SK-N-SH treated with all-trans-retinoic acid at 6 μM for 48 hours (cell line): ENCODE measurements at regions not wholly inside any gene's neighbourhood (a gene's known extent, or its start where the extent isn't known, plus 50 kb on each side); places are given as distances from the start of the nearest gene placed in this dataset.

Experiments used
- BACH2 ChIP-seq: fragments of 250-450 bp; sonication (Bioruptor Pico); IDR thresholded peaks from 2 replicates; pipeline ENCODE4 v1.9.0; 2021; ENCODE audit warnings: mild to moderate bottlenecking, borderline replicate concordance
- CREB5 ChIP-seq: fragments of 250-450 bp; sonication (Bioruptor Pico); IDR thresholded peaks from 2 replicates; pipeline ENCODE4 v1.5.1; 2020; ENCODE audit warnings: low read depth, mild to moderate bottlenecking, moderate library complexity
- ESRRG ChIP-seq: fragments of 250-450 bp; sonication (Bioruptor Pico); IDR thresholded peaks from 2 replicates; pipeline ENCODE4 v1.6.1; 2021; ENCODE audit warnings: mild to moderate bottlenecking
- OSR1 ChIP-seq: fragments of 250-450 bp; sonication (Bioruptor Pico); IDR thresholded peaks from 2 replicates; pipeline ENCODE4 v1.8.0; 2022; ENCODE audit warnings: moderate library complexity, mild to moderate bottlenecking, inconsistent platforms
- PATZ1 ChIP-seq: fragments of 250-450 bp; sonication (Bioruptor Pico); IDR thresholded peaks from 2 replicates; pipeline ENCODE4 v1.8.0; 2020; ENCODE audit warnings: mild to moderate bottlenecking, moderate library complexity, borderline replicate concordance
- POU6F1 ChIP-seq: fragments of 250-450 bp; sonication (Bioruptor Pico); IDR thresholded peaks from 2 replicates; pipeline ENCODE4 v1.8.0; 2021; ENCODE audit warnings: low read depth, mild to moderate bottlenecking, moderate library complexity, borderline replicate concordance
- RARB ChIP-seq: fragments of 250-450 bp; sonication (Bioruptor Pico); IDR thresholded peaks from 2 replicates; pipeline ENCODE4 v1.8.0; 2021; ENCODE audit warnings: mild to moderate bottlenecking, moderate library complexity
- SNAI2 ChIP-seq: fragments of 250-450 bp; sonication (Bioruptor Pico); IDR thresholded peaks from 2 replicates; pipeline ENCODE4 v1.5.0; 2020; ENCODE audit warnings: mild to moderate bottlenecking, moderate library complexity
- TOX ChIP-seq: fragments of 250-450 bp; sonication (Bioruptor Pico); IDR thresholded peaks from 2 replicates; pipeline ENCODE4 v1.8.0; 2021; ENCODE audit warnings: mild to moderate bottlenecking, moderate library complexity, borderline replicate concordance
- TSHZ2 ChIP-seq: fragments of 250-450 bp; sonication (Bioruptor Pico); IDR thresholded peaks from 2 replicates; pipeline ENCODE4 v1.5.0; 2020; ENCODE audit warnings: mild to moderate bottlenecking, moderate library complexity
- ZC3H10 ChIP-seq: fragments of 250-450 bp; sonication (Bioruptor Pico); IDR thresholded peaks from 2 replicates; pipeline ENCODE4 v1.5.1; 2021; ENCODE audit warnings: mild to moderate bottlenecking, moderate library complexity
- ZFP3 ChIP-seq: fragments of 250-450 bp; sonication (Bioruptor Pico); IDR thresholded peaks from 2 replicates; pipeline ENCODE4 v1.5.0; 2020; ENCODE audit warnings: mild to moderate bottlenecking, moderate library complexity
- ZFP30 ChIP-seq: fragments of 450-650 bp; formaldehyde crosslinking; IDR thresholded peaks from 2 replicates; pipeline ENCODE4 v1.5.0; 2022; ENCODE audit warnings: mild to moderate bottlenecking, moderate library complexity
- ZNF70 ChIP-seq: fragments of 450-650 bp; formaldehyde crosslinking; IDR thresholded peaks from 2 replicates; pipeline ENCODE4 v1.5.0; 2020; ENCODE audit warnings: mild to moderate bottlenecking, moderate library complexity

GRCh38 chr2:66698091-66698490, 263.2 kb downstream of the MEIS1 start:
- TF ChIP-seq BACH2 (CRISPR knock-in tag), result no peak
- no peak for TF ChIP-seq ESRRG
- TF ChIP-seq POU6F1 (CRISPR knock-in tag), result no peak
- no peak for TF ChIP-seq CREB5
- no peak for TF ChIP-seq TOX (CRISPR knock-in tag)
- no peak for TF ChIP-seq ZFP3 (CRISPR knock-in tag)
- TF ChIP-seq SNAI2 (CRISPR knock-in tag), result no peak
- TF ChIP-seq ZC3H10 (CRISPR knock-in tag), result no peak
- TF ChIP-seq RARB, result no peak
- no peak for TF ChIP-seq PATZ1
- TF ChIP-seq ZFP30, result no peak
- TF ChIP-seq ZNF70 (CRISPR knock-in tag), result no peak
- no peak for TF ChIP-seq TSHZ2 (CRISPR knock-in tag)
- no peak for TF ChIP-seq OSR1 (CRISPR knock-in tag)
